Astrocyte (in vitro differentiated cells and primary cell): ENCODE measurements at regions not wholly inside any gene's neighbourhood (a gene's known extent, or its start where the extent isn't known, plus 50 kb on each side); places are given as distances from the start of the nearest gene placed in this dataset.

Source experiments
- EZH2 ChIP-seq: IDR thresholded peaks from 2 replicates; pipeline ENCODE4 v1.6.1; 2012; ENCODE audit warnings: mild to moderate bottlenecking, low read length, inconsistent platforms; ENCODE audit not compliant: insufficient read depth
- TF ChIP-seq, protein P1 (sequence below): IDR thresholded peaks from 2 replicates; pipeline ENCODE4 v1.5.1; 2011; ENCODE audit warnings: low read depth, mild to moderate bottlenecking, inconsistent platforms, low read length, moderate library complexity; ENCODE audit not compliant: insufficient read depth

DNA sequence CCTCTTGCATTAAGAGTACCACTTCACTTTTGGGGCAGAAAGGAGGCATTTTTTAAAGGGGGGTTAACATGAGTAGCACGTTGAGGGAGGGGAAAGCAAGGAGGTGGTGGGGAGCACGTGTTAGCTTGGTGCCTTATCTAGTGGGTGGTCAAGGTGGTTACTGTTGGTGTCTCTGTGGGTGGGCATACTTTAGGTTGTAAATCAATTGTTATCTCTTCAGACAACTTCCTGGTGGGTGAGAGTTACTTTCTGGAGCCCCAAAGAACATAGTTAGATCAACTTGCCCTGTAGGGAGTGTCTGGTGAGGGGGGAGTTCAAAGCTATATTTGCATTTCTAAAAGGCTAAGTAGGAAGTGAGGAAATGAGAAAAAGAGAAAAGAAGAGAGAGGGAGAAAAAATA lies 297.7 kb upstream of the CLNK start:
- TF ChIP-seq, protein P1, sequence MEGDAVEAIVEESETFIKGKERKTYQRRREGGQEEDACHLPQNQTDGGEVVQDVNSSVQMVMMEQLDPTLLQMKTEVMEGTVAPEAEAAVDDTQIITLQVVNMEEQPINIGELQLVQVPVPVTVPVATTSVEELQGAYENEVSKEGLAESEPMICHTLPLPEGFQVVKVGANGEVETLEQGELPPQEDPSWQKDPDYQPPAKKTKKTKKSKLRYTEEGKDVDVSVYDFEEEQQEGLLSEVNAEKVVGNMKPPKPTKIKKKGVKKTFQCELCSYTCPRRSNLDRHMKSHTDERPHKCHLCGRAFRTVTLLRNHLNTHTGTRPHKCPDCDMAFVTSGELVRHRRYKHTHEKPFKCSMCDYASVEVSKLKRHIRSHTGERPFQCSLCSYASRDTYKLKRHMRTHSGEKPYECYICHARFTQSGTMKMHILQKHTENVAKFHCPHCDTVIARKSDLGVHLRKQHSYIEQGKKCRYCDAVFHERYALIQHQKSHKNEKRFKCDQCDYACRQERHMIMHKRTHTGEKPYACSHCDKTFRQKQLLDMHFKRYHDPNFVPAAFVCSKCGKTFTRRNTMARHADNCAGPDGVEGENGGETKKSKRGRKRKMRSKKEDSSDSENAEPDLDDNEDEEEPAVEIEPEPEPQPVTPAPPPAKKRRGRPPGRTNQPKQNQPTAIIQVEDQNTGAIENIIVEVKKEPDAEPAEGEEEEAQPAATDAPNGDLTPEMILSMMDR = no peak
- TF ChIP-seq EZH2 = no peak
